ENCODE measurements at regions not wholly inside any gene's neighbourhood (a gene's known extent, or its start where the extent isn't known, plus 50 kb on each side); places are given as distances from the start of the nearest gene placed in this dataset.
A peak's percentile ranks its signal among the peaks of the same experiment; 100 is the strongest.

- ChIA-PET CTCF (interaction anchor here (0.5 to 6.7 kb wide), 66 partner anchors 9 to 1045 kb away, joined by 3 to 238 read pairs (median 4); partner anchors contain the start of gene ZFAND6), POLR2A (interaction anchor here (0.5 to 1.5 kb wide), 2 partner anchors 472 to 679 kb away, joined by 3 to 5 read pairs; no protein-coding TSS in a partner anchor)
- no peaks in the 10 kb centered on the region for H3K9me3 Mint-ChIP-seq (ENCODE audit: unreplicated experiment)
- TF ChIP-seq, protein P1, sequence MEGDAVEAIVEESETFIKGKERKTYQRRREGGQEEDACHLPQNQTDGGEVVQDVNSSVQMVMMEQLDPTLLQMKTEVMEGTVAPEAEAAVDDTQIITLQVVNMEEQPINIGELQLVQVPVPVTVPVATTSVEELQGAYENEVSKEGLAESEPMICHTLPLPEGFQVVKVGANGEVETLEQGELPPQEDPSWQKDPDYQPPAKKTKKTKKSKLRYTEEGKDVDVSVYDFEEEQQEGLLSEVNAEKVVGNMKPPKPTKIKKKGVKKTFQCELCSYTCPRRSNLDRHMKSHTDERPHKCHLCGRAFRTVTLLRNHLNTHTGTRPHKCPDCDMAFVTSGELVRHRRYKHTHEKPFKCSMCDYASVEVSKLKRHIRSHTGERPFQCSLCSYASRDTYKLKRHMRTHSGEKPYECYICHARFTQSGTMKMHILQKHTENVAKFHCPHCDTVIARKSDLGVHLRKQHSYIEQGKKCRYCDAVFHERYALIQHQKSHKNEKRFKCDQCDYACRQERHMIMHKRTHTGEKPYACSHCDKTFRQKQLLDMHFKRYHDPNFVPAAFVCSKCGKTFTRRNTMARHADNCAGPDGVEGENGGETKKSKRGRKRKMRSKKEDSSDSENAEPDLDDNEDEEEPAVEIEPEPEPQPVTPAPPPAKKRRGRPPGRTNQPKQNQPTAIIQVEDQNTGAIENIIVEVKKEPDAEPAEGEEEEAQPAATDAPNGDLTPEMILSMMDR (IDR thresholded peaks at IDR 0.05; ENCODE audit: unreplicated experiment) = peak; percentile 75
- H3K27me3 Mint-ChIP-seq (ENCODE audit: insufficient read depth, unreplicated experiment) = no peaks in the 10 kb centered on the region
- H3K36me3 Mint-ChIP-seq (ENCODE audit: insufficient read depth, unreplicated experiment) = no peaks in the 10 kb centered on the region
- H3K4me1 Mint-ChIP-seq (ENCODE audit: insufficient read depth, unreplicated experiment) = no peaks in the 10 kb centered on the region
- intact Hi-C loops (cut with micrococcal nuclease) = loop anchor here (1.0 to 2.0 kb wide), 3 partner anchors 215 to 612 kb away; no protein-coding TSS in a partner anchor
- H3K4me3 Mint-ChIP-seq (ENCODE audit: unreplicated experiment) = no peak overlapping the region
- no peak overlapping the region for H3K27ac Mint-ChIP-seq (ENCODE audit: low read depth, unreplicated experiment)
- no TSS peak for BruUV-seq (replicated peaks)
- peak; percentile 78 for DNase-seq (ENCODE audit: unreplicated experiment)
Observed at GRCh38 chr15:79380755-79381497, 51.2 kb upstream of the MINAR1 start.

DNA sequence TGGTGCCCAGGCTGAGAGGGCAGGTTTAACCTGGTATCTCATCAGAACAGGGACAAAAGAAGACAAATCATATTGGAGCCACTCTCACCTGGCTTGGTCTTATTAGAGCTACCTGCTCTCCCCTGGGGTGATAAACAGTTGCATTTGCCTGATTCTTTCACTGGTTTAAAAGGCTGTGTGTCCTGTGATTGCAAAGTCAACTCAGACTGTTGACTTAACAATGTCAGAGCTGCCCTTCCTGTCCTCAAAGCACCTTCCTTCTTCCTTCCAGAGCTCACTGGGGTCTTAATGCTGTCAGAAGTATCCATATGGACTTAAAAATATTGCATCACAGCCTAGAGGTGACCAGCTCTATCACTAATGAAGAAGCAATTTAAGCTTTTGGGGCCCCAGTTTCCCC, 50.5 kb upstream of the MINAR1 start:
- Mint-ChIP-seq H3K9me3 (ENCODE audit: unreplicated experiment) (no peaks in the 10 kb centered on the region), H3K4me1 (ENCODE audit: insufficient read depth, unreplicated experiment) (no peaks in the 10 kb centered on the region), H3K27ac (ENCODE audit: low read depth, unreplicated experiment) (no peak overlapping the region), H3K27me3 (ENCODE audit: insufficient read depth, unreplicated experiment) (no peaks in the 10 kb centered on the region), H3K4me3 (ENCODE audit: unreplicated experiment) (no peak overlapping the region), H3K36me3 (ENCODE audit: insufficient read depth, unreplicated experiment) (no peaks in the 10 kb centered on the region)
- no peak for DNase-seq (ENCODE audit: unreplicated experiment)
- intact Hi-C loops (cut with micrococcal nuclease) = loop anchor here (1.0 to 2.0 kb wide), 3 partner anchors 215 to 611 kb away; no protein-coding TSS in a partner anchor
- POLR2A ChIA-PET = interaction anchor here (0.6 to 1.5 kb wide), 4 partner anchors 106 to 928 kb away, joined by 3 to 5 read pairs (median 3); no protein-coding TSS in a partner anchor
- CTCF ChIA-PET = interaction anchor here (0.6 to 6.7 kb wide), 58 partner anchors 8 to 931 kb away, joined by 3 to 238 read pairs (median 4); partner anchors contain the start of gene ZFAND6
- BruUV-seq (replicated peaks) = no TSS peak
- TF ChIP-seq, protein P1 (IDR thresholded peaks at IDR 0.05; ENCODE audit: unreplicated experiment) = no peak

Measured in MCF 10A (cell line).